Heart left ventricle (tissue), 16 donors: ENCODE measurements at regions not wholly inside any gene's neighbourhood (a gene's known extent, or its start where the extent isn't known, plus 50 kb on each side); places are given as distances from the start of the nearest gene placed in this dataset.

Experiments
- ATAC-seq, 4 donors: fragments of 200-7000 bp; cut with Tn5 transposase; one replicate each; pipeline ENCODE4 v1.9.1; 2020 to 2022; ENCODE audit warnings: moderate library complexity in 4 of 4, mild to moderate bottlenecking in 3 of 4, moderate number of reproducible peaks in 1 of 4
- DNase-seq, 5 donors: peaks; one replicate each; pipeline ENCODE4 v3.0.0-alpha.2; 2020
- H3K27ac ChIP-seq, 12 donors: fragments of 200-600 bp; sonication (generic) in 4 of 12; one replicate each; pipeline versions ENCODE4 v1.5.0 to v1.8.0; 2016 to 2022; ENCODE audit warnings: mild to moderate bottlenecking in 2 of 12
- H3K27me3 ChIP-seq, 9 donors: fragments of 200-600 bp; sonication (generic) in 2 of 9; one replicate each; pipeline versions ENCODE4 v1.5.1 to v1.8.0; 2016 to 2022; ENCODE audit warnings: mild to moderate bottlenecking in 3 of 9
- H3K36me3 ChIP-seq, 9 donors: fragments of 200-600 bp; sonication (generic) in 2 of 9; one replicate each; pipeline versions ENCODE4 v1.5.0 to v1.8.0; 2018 to 2022; ENCODE audit warnings: mild to moderate bottlenecking in 2 of 9
- H3K4me1 ChIP-seq, 12 donors: fragments of 200-600 bp; sonication (generic) in 4 of 12; one replicate each; pipeline versions ENCODE4 v1.5.0 to v1.8.0; 2016 to 2022; ENCODE audit warnings: mild to moderate bottlenecking in 3 of 12
- H3K4me3 ChIP-seq, 12 donors: fragments of 200-600 bp; sonication (generic) in 4 of 12; one replicate each; pipeline versions ENCODE4 v1.5.0 to v1.8.0; 2017 to 2022; ENCODE audit warnings: mild to moderate bottlenecking in 9 of 12, moderate library complexity in 4 of 12
- H3K9me3 ChIP-seq, 12 donors: fragments of 200-600 bp; sonication (generic) in 4 of 12; one replicate each; pipeline versions ENCODE4 v1.5.0 to v1.8.0; 2016 to 2022; ENCODE audit warnings: mild to moderate bottlenecking in 1 of 12
- CTCF ChIP-seq, 12 donors: fragments of 200-600 bp; sonication (generic) in 4 of 12; IDR thresholded peaks; one replicate each; pipeline versions ENCODE4 v1.5.0 to v1.8.0; 2018 to 2022; ENCODE audit warnings: antibody characterized with exemption in 12 of 12, mild to moderate bottlenecking in 5 of 12
- POLR2A ChIP-seq, 2 donors: fragments of 450-650 bp; IDR thresholded peaks; one replicate each; pipeline ENCODE4 v1.6.1; 2017; ENCODE audit warnings: antibody characterized with exemption in 2 of 2, mild to moderate bottlenecking in 2 of 2, moderate library complexity in 2 of 2
- WGBS, 4 donors: extraction: QIAGEN DNeasy Blood & Tissue Kit in 2 of 4; methylation state at CpG; one replicate each; pipeline versions ENCODE4 v1.1.5 to v1.1.7; 2013 to 2018; 5-methylcytosine and 5-hydroxymethylcytosine counted together
- intact Hi-C, 10 donors: fragments of 100-400 bp; cut with DNase I; formaldehyde crosslinking; loops; one replicate each; pipeline versions ENCODE4 v1.11.1 to v1.14.2; 2022
- donor health status: ischemic (EF 13 %, LVEDD 7.1; RV severe dilation, severe dysfunction).
- donor health status: healthy with polysubstance abuse.
- donor health status: DM: no; HTN: yes; CAD: no.
- donor health status: DM: no; HTN: no; CAD: no.
- donor health status: ischemic (EF 25% LVEDD 6.9; RV normal size, moderate dysfunction).
- donor health status: ischemic (EF 25% LVEDD 5.7; RV mildly dilated, moderate dysfunction).
- donor health status: healthy.
- donor health status: DM: yes; HTN: yes; CAD: no.
- donor health status: ischemic (EF 35%, LVEDD 5.7; RV mildly dilated, moderate dysfunction).
- donor health status: nonischemic (EF 11% LVEDD 7.7; RV severe dilation, severe dysfunction).
- donor health status: DM: yes; HTN: yes; CAD: no.
- donor health status: PGD.
- donor health status: ischemic (EF 29% LVEDD 5.4; RV normal size, mild dysfunction).
- donor health status: nonischemic (EF 23%, LVEDD 6.1; RV moderate dilation, normal function).

- no peak overlapping the region for H3K4me3 ChIP-seq
- ATAC-seq = no peak
- no peaks in the 10 kb centered on the region for H3K27me3 ChIP-seq
- TF ChIP-seq POLR2A (IDR thresholded peaks at IDR 0.05) (no peak), CTCF (IDR thresholded peaks at IDR 0.05) (no peak)
- no peaks in the 10 kb centered on the region for H3K36me3 ChIP-seq
- intact Hi-C loops = no loop called here
- WGBS, 4 donors = 71 to 75% (median 73%) methylated on average over 2 of the region's 2 CpGs
- H3K9me3 ChIP-seq = no peaks in the 10 kb centered on the region
- no peak overlapping the region for H3K27ac ChIP-seq
- H3K4me1 ChIP-seq = no peaks in the 10 kb centered on the region
- no peak for DNase-seq
Observed at GRCh38 chr16:52238710-52239109, 308.2 kb downstream of the TOX3 start.

- no peak overlapping the region for H3K27ac ChIP-seq
- no peak for ATAC-seq
- no peak for DNase-seq
- no peak for TF ChIP-seq CTCF (IDR thresholded peaks at IDR 0.05)
- TF ChIP-seq POLR2A (IDR thresholded peaks at IDR 0.05) = no peak
- no peaks in the 10 kb centered on the region for H3K36me3 ChIP-seq
- no peaks in the 10 kb centered on the region for H3K27me3 ChIP-seq
- no peaks in the 10 kb centered on the region for H3K9me3 ChIP-seq
- no peaks in the 10 kb centered on the region for H3K4me1 ChIP-seq
- intact Hi-C loops = no loop called here
- H3K4me3 ChIP-seq = no peak overlapping the region
- 85 to 94% (median 88%) methylated on average over 7 to 9 of the region's 9 CpGs for WGBS, 4 donors
Observed at GRCh38 chr16:52237823-52238222, 309.1 kb downstream of the TOX3 start.

GRCh38 chr16:52235186-52235585, 311.8 kb downstream of the TOX3 start:
- no peaks in the 10 kb centered on the region for H3K27me3 ChIP-seq
- intact Hi-C loops = no loop called here
- H3K4me3 ChIP-seq = no peak overlapping the region
- H3K4me1 ChIP-seq = no peaks in the 10 kb centered on the region
- no peaks in the 10 kb centered on the region for H3K36me3 ChIP-seq
- ATAC-seq (no peak), DNase-seq (no peak)
- H3K9me3 ChIP-seq = no peaks in the 10 kb centered on the region
- no peak overlapping the region for H3K27ac ChIP-seq
- TF ChIP-seq CTCF (IDR thresholded peaks at IDR 0.05) (no peak), POLR2A (IDR thresholded peaks at IDR 0.05) (no peak)

GRCh38 chr16:52234626-52235025, 312.3 kb downstream of the TOX3 start:
- DNase-seq (no peak), ATAC-seq (no peak)
- Histone ChIP-seq H3K27me3 (no peaks in the 10 kb centered on the region), H3K4me1 (no peaks in the 10 kb centered on the region), H3K9me3 (no peaks in the 10 kb centered on the region), H3K36me3 (no peaks in the 10 kb centered on the region), H3K27ac (no peak overlapping the region), H3K4me3 (no peak overlapping the region)
- TF ChIP-seq CTCF (IDR thresholded peaks at IDR 0.05) (no peak), POLR2A (IDR thresholded peaks at IDR 0.05) (no peak)
- intact Hi-C loops = no loop called here
- WGBS, 4 donors = 79 to 89% (median 84%) methylated on average over 2 of the region's 2 CpGs
